ENCODE measurements at regions not wholly inside any gene's neighbourhood (a gene's known extent, or its start where the extent isn't known, plus 50 kb on each side); places are given as distances from the start of the nearest gene placed in this dataset.
"Not testable (repeated sequence)": the region's sequence is repeated elsewhere in the genome, so short reads cannot be mapped to it uniquely, and the experiment has no call there.

GRCh38 chr2:194992648-194993047, 664.4 kb upstream of the SLC39A10 start:
- no peak for DNase-seq (ENCODE audit: low read depth in 2 of 2)

GRCh38 chr2:194985258-194985657, 671.8 kb upstream of the SLC39A10 start:
- DNase-seq (ENCODE audit: low read depth in 2 of 2): no peak

- no peak for DNase-seq (ENCODE audit: low read depth in 2 of 2)
Measured at GRCh38 chr2:194962254-194962653, 694.8 kb upstream of the SLC39A10 start.

GRCh38 chr2:194954218-194954617, 702.8 kb upstream of the SLC39A10 start:
- DNase-seq (ENCODE audit: low read depth in 2 of 2): no peak

GRCh38 chr2:194946826-194947225, 710.2 kb upstream of the SLC39A10 start:
- DNase-seq (ENCODE audit: low read depth in 2 of 2): no peak

- DNase-seq (ENCODE audit: low read depth in 2 of 2): no peak
Measured at GRCh38 chr2:194938066-194938465, 719.0 kb upstream of the SLC39A10 start.

- DNase-seq (ENCODE audit: low read depth in 2 of 2): no peak
Measured at GRCh38 chr2:194927489-194927888, 729.5 kb upstream of the SLC39A10 start.

- no peak for DNase-seq (ENCODE audit: low read depth in 2 of 2)
Measured at GRCh38 chr2:194926873-194927272, 730.2 kb upstream of the SLC39A10 start.

- DNase-seq (ENCODE audit: low read depth in 2 of 2): no peak
Measured at GRCh38 chr2:194925742-194926141, 731.3 kb upstream of the SLC39A10 start.

GRCh38 chr2:194917519-194917918, 739.5 kb upstream of the SLC39A10 start:
- DNase-seq (ENCODE audit: low read depth in 2 of 2): no peak

- no peak for DNase-seq (ENCODE audit: low read depth in 2 of 2)
Measured at GRCh38 chr2:194915485-194915884, 741.5 kb upstream of the SLC39A10 start.

GRCh38 chr2:194907569-194907968, 749.5 kb upstream of the SLC39A10 start:
- no peak for DNase-seq (ENCODE audit: low read depth in 2 of 2)

GRCh38 chr2:194896871-194897270, 760.2 kb upstream of the SLC39A10 start:
- DNase-seq (ENCODE audit: low read depth in 2 of 2): no peak

- no peak for DNase-seq (ENCODE audit: low read depth in 2 of 2)
Measured at GRCh38 chr2:194883711-194884110, 773.3 kb upstream of the SLC39A10 start.

- no peak for DNase-seq (ENCODE audit: low read depth in 2 of 2)
Measured at GRCh38 chr2:194870974-194871535, 786.0 kb upstream of the SLC39A10 start.

GRCh38 chr2:194867328-194867727, 789.7 kb upstream of the SLC39A10 start:
- DNase-seq (ENCODE audit: low read depth in 2 of 2): no peak

GRCh38 chr2:194854941-194855340, 802.1 kb upstream of the SLC39A10 start:
- DNase-seq (ENCODE audit: low read depth in 2 of 2): no peak

- no peak for DNase-seq (ENCODE audit: low read depth in 2 of 2)
Measured at GRCh38 chr2:194842871-194843270, 814.2 kb upstream of the SLC39A10 start.

- DNase-seq (ENCODE audit: low read depth in 2 of 2): not testable (repeated sequence)
Measured at GRCh38 chr2:194834371-194834770, 822.7 kb upstream of the SLC39A10 start.

- DNase-seq (ENCODE audit: low read depth in 2 of 2): no peak
Measured at GRCh38 chr2:194826241-194826640, 830.8 kb upstream of the SLC39A10 start.

- DNase-seq (ENCODE audit: low read depth in 2 of 2): no peak
Measured at GRCh38 chr2:194824450-194824849, 832.6 kb upstream of the SLC39A10 start.

- DNase-seq (ENCODE audit: low read depth in 2 of 2): no peak
Measured at GRCh38 chr2:194822657-194823056, 834.4 kb upstream of the SLC39A10 start.

- DNase-seq (ENCODE audit: low read depth in 2 of 2): no peak
Measured at GRCh38 chr2:194822097-194822496, 834.9 kb upstream of the SLC39A10 start.

GRCh38 chr2:194819367-194819766, 837.7 kb upstream of the SLC39A10 start:
- DNase-seq (ENCODE audit: low read depth in 2 of 2): no peak

Measured in stimulated activated CD8-positive, alpha-beta memory T cell treated with anti-CD3 and anti-CD28 coated beads, Interleukin-2, amount 100 ng/mL, for 1 hour (primary cell).